ENCODE measurements at regions not wholly inside any gene's neighbourhood (a gene's known extent, or its start where the extent isn't known, plus 50 kb on each side); places are given as distances from the start of the nearest gene placed in this dataset.

- H3K36me3 Mint-ChIP-seq, result no peaks in the 10 kb centered on the region
- no peaks in the 10 kb centered on the region for H3K4me1 Mint-ChIP-seq (ENCODE audit: low read depth)
- no peak overlapping the region for H3K27ac Mint-ChIP-seq
- no peak overlapping the region for H3K4me3 Mint-ChIP-seq
- H3K27me3 Mint-ChIP-seq, result no peaks in the 10 kb centered on the region
- H3K9me3 Mint-ChIP-seq (ENCODE audit: low read depth), result no peaks in the 10 kb centered on the region
These were observed 134.4 kb upstream of the UNC5B start for GRCh38 chr10:71077796-71078453.

DNA sequence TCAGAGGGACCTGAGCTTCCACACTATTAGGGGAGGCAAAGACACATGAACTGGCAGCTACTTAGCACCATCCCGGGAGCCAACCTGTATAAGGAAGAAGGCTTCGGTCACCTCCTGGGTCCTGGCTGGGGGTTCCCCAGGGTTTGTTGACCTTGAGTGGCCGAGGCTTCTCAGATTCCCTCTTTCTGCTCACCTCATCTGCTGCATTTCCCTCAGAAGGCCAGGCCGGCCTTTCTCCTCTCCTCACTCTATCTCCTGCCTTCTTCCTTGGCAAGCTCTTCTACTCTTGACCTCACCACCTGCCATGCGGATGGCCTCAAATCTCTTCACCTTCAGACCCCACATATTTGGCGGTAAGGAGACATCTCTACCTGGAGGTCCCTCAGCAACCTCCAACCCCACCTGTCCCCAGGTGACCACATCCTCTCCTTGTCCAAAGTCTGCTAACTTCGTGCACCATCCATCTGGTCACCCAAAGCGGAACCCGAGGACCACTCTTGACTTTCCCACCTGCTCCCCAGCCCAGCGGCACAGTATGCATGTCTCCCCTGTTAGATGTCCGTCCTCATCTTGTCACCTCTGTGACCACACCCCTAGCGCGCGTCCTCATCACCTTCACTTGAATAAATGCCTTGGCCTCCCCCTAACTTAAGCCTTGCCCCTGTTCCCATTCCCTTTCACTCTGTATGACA, 133.8 kb upstream of the UNC5B start:
- Mint-ChIP-seq H3K4me1 (ENCODE audit: low read depth) (no peaks in the 10 kb centered on the region), H3K4me3 (no peak overlapping the region), H3K27me3 (no peaks in the 10 kb centered on the region), H3K36me3 (no peaks in the 10 kb centered on the region), H3K9me3 (ENCODE audit: low read depth) (no peaks in the 10 kb centered on the region), H3K27ac (no peak overlapping the region)

GRCh38 chr10:71079761-71080380, 132.5 kb upstream of the UNC5B start:
- H3K27me3 Mint-ChIP-seq, result no peaks in the 10 kb centered on the region

DNA sequence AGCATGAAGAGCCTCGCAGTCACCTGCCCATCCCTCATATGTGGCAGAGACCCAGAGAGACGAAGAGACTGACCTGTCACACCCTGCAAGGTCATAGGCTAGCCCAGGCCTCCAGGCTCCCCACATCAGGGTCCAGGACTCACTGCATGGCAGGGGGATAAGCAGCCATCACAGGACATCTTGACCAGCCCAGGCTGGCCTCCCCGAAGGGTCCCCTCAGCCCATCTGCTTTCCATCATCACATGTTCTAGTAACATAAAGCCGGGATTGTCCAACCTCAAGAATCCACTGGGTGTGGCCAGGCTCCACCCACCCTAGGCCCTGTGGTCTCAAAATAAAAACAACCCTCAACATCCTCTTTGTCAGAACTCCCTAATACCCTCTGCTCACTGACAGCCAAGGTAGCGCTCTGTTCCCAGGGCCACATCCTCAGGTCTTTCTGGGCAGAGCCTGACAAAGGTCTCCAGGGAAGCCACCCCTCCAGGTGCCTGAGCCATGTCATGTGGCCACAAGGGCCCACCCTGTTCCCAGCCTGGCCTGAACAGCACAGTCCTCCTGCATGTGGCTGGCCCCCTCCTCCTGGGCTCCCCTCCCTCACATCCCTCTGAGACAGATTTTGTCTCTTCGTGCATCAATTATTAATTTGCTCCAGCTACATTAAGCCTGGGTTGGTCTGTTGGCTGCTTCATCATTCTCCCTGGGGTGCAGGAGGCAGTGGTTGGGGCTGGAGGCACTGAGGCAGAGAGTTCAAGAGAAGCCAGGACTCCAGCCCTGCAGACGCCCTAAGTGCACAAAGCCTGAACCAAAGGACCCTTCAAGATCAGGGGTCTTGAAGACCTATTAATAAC, 131.8 kb upstream of the UNC5B start:
- H3K9me3 Mint-ChIP-seq (ENCODE audit: low read depth), result no peaks in the 10 kb centered on the region
- no peaks in the 10 kb centered on the region for H3K4me1 Mint-ChIP-seq (ENCODE audit: low read depth)
- H3K4me3 Mint-ChIP-seq, result no peak overlapping the region
- no peaks in the 10 kb centered on the region for H3K27me3 Mint-ChIP-seq
- no peak overlapping the region for H3K27ac Mint-ChIP-seq
- no peaks in the 10 kb centered on the region for H3K36me3 Mint-ChIP-seq

More at GRCh38 chr10:71079761-71080380, 132.5 kb upstream of the UNC5B start:
- H3K27ac Mint-ChIP-seq, result no peak overlapping the region
- no peaks in the 10 kb centered on the region for H3K4me1 Mint-ChIP-seq (ENCODE audit: low read depth)
- H3K36me3 Mint-ChIP-seq, result no peaks in the 10 kb centered on the region
- no peaks in the 10 kb centered on the region for H3K9me3 Mint-ChIP-seq (ENCODE audit: low read depth)
- H3K4me3 Mint-ChIP-seq, result no peak overlapping the region

DNA sequence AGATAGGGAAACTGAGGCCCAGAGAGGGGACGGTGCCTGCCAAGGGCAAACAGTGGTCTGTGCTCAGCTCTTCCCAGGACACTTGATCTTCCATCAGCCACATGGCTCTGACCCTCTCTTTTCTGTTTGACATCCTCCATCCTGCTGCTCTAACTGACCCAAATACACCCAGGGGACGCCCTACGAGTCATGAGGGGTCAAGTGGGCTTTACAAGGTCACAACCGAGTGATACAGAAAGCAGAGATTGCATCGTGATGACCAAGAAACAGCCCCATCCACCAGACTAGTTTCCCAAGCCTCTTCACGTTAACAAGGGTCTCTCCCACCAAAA, 131.2 kb upstream of the UNC5B start:
- H3K4me3 Mint-ChIP-seq, result no peak overlapping the region
- H3K4me1 Mint-ChIP-seq (ENCODE audit: low read depth), result no peaks in the 10 kb centered on the region
- no peaks in the 10 kb centered on the region for H3K36me3 Mint-ChIP-seq
- no peaks in the 10 kb centered on the region for H3K27me3 Mint-ChIP-seq
- H3K27ac Mint-ChIP-seq, result no peak overlapping the region
- no peaks in the 10 kb centered on the region for H3K9me3 Mint-ChIP-seq (ENCODE audit: low read depth)

- no peak overlapping the region for H3K27ac Mint-ChIP-seq
- H3K27me3 Mint-ChIP-seq, result no peaks in the 10 kb centered on the region
- H3K36me3 Mint-ChIP-seq, result no peaks in the 10 kb centered on the region
- H3K4me1 Mint-ChIP-seq (ENCODE audit: low read depth), result no peaks in the 10 kb centered on the region
- H3K9me3 Mint-ChIP-seq (ENCODE audit: low read depth), result no peaks in the 10 kb centered on the region
- H3K4me3 Mint-ChIP-seq, result no peak overlapping the region
These were observed 130.5 kb upstream of the UNC5B start for GRCh38 chr10:71081912-71082311.

DNA sequence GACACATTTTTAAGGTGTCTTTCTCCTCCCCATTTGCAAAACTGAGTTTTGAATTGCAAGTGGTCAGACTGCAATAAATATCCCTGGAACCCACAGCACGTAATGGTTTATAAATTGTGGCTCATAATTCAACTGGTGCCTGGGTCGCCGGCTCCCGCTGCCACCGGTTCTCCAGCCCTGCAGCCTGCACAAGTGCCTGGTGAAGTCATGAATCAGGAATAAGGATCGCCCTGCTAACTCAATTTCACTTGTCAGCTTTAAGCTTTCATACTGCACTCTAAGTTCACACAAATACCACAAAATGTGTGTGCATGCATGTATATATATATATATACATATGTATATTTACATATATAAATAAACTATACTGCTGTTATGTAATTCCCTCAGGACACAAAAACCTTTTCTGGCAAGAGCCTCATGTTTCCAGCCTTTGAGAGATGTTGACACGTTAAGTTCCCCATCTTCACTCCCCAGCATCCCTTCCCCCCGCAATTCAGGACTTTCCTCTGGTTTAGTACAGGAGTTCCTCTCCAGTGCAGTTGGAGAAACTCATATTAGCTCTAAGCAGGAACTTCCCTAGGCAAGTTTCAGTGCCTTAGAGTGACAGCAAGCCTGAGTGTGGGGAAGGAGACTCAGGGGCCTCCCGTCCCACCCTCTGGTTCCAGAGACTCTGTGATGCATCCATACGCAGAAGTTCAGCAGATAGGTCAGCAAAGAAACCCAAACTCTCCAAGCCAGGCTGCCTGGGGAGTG, 129.2 kb upstream of the UNC5B start:
- Mint-ChIP-seq H3K4me3 (no peak overlapping the region), H3K9me3 (ENCODE audit: low read depth) (no peaks in the 10 kb centered on the region), H3K36me3 (no peaks in the 10 kb centered on the region), H3K27ac (no peak overlapping the region), H3K4me1 (ENCODE audit: low read depth) (no peaks in the 10 kb centered on the region), H3K27me3 (no peaks in the 10 kb centered on the region)

DNA sequence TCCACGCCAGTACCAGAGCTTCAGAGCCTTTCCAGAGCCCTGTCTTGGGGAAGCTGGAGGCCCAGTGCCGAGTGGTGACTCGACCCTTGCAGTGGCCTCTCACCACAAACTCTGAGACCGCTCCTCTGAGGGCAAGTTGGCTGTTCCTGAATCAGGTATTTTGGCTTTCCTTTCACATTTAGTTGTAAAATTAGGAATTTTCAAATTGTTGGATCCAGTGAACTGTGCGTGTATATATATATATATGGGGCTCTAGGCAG, 128.7 kb upstream of the UNC5B start:
- no peak overlapping the region for H3K4me3 Mint-ChIP-seq
- no peaks in the 10 kb centered on the region for H3K9me3 Mint-ChIP-seq (ENCODE audit: low read depth)

DNA sequence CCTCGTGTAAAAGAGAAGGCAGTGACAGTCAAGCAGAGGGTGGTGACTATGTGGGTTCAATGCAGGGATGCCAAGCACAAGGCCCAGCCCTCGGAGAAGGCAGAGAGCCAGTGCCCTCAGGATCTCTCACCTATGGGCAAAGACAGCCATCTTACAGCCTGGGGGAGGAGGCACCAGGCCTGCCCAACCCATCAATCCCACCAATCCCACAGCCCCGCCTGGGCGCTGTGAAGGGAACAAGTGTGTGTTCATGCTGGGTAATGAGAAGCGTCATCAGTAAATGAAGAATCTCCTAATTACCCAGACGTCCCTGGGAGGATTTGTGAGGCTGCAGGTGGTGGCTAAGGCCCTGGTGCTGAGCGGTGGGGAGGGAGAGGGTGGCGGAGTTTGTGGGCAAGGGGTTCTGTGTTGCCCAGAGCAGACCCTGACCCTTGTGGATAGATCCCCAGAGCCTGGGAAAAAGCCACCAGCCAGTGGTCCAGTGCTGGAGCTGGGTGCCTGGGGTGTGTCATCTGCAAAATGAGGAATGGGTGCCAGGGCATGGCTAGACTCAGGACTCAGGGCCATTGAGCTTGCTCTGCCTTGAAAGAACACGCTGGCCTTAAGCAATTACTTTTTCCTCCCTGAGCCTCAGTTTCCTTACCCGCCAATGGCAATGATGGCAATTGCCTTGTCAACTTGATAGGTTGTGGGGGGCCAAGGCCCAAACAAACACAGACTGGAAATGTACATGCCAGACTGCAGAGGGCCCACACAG, 128.1 kb upstream of the UNC5B start:
- no peaks in the 10 kb centered on the region for H3K27me3 Mint-ChIP-seq
- H3K27ac Mint-ChIP-seq, result no peak overlapping the region
- no peak overlapping the region for H3K4me3 Mint-ChIP-seq
- no peaks in the 10 kb centered on the region for H3K9me3 Mint-ChIP-seq (ENCODE audit: low read depth)
- H3K4me1 Mint-ChIP-seq (ENCODE audit: low read depth), result no peaks in the 10 kb centered on the region
- H3K36me3 Mint-ChIP-seq, result no peaks in the 10 kb centered on the region

More for the DNA sequence above, 128.7 kb upstream of the UNC5B start:
- Mint-ChIP-seq H3K27ac (no peak overlapping the region), H3K36me3 (no peaks in the 10 kb centered on the region), H3K4me1 (ENCODE audit: low read depth) (no peaks in the 10 kb centered on the region), H3K27me3 (no peaks in the 10 kb centered on the region)

GRCh38 chr10:71084818-71085126, 127.6 kb upstream of the UNC5B start:
- Mint-ChIP-seq H3K36me3 (no peaks in the 10 kb centered on the region), H3K27me3 (no peaks in the 10 kb centered on the region), H3K27ac (no peak overlapping the region), H3K4me1 (ENCODE audit: low read depth) (no peaks in the 10 kb centered on the region), H3K4me3 (no peak overlapping the region), H3K9me3 (ENCODE audit: low read depth) (no peaks in the 10 kb centered on the region)

DNA sequence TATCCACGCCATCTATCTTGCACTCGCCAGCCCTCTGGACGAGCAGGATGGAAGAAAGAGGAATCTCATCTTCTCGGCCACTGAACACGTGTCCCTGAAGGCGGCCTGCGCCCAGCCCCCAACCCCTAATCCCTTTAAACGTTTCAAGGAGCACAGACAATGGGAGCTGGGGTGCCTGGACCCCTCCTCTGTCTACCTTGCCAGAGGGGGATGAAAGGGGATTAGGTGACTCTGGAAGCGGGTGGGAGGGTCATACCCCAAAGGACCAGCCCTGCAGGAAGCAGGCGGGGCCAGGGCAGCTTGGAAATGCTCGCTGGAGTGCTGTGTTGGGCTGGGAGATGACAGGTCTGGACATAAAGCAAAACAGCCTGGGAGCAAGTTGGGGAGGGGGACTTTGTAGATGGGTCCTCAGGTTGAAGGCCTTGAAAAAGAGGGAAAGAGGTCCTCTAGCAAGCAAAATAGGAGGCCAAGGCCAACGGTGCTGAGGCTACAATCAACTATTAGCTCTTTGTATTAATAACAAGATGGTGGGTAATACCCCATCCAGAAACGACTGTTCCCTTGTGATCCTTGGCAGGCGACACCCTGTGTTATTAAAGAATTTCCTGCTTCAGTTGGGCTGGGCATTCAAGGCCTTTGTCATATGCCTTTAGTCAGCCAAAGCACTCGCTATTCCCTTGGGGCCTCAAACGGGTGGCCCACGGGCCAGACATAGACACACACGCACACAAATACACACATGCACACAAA, 126.5 kb upstream of the UNC5B start:
- no peaks in the 10 kb centered on the region for H3K27me3 Mint-ChIP-seq
- no peak overlapping the region for H3K27ac Mint-ChIP-seq
- H3K4me3 Mint-ChIP-seq, result no peak overlapping the region
- no peaks in the 10 kb centered on the region for H3K4me1 Mint-ChIP-seq (ENCODE audit: low read depth)
- H3K36me3 Mint-ChIP-seq, result no peaks in the 10 kb centered on the region
- no peaks in the 10 kb centered on the region for H3K9me3 Mint-ChIP-seq (ENCODE audit: low read depth)

DNA sequence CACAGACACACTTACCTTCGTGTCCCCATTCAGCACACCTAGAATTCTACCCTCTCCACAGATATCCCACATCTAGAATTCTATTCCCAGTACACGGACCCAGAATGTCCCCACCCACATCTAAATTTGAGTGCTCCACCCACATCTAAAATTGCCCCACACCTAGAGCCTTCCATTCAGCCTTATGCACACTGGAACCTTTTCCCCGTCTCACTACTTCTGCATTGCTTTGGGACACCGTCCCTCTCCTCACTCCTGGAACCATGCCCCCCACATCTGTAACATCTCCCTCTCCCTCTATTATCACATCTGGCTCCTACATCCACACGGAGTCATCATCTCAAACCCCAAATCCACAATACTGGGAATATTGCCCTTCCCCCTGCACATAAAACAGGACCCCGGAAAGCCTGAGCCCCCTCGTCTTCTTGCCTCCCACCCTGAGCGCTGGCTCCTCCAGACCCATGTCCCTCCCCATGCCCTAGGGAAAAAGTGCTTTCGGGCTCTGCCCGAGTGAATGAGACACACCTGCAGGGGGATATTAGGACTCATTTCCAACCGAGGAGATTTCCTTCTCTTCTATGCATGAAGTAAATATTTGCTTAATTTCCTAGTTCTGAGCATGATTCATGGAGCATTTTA, 125.8 kb upstream of the UNC5B start:
- Mint-ChIP-seq H3K4me3 (no peak overlapping the region), H3K36me3 (no peaks in the 10 kb centered on the region), H3K27ac (no peak overlapping the region), H3K9me3 (ENCODE audit: low read depth) (no peaks in the 10 kb centered on the region), H3K4me1 (ENCODE audit: low read depth) (no peaks in the 10 kb centered on the region), H3K27me3 (no peaks in the 10 kb centered on the region)

DNA sequence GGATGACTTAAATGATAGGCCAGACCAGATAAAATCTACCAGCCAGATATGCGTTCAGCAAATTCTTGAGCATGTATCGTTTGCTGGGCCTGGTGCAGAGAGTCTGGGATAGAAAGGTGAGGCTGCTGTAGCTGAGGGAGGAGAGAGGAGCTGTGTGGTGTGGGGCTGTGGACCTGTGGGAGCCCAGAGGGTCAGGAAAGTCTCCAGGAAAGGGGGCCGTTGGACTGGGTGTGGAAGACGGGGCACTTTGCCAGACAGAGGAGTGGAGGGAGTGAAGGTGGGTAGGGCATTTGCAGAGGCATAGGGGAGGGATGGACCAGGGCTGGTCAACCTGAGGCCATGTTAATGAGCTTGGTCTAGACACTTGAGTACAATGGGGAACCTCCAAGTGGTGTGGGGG, 124.7 kb upstream of the UNC5B start:
- no peaks in the 10 kb centered on the region for H3K36me3 Mint-ChIP-seq
- H3K4me3 Mint-ChIP-seq, result no peak overlapping the region
- no peaks in the 10 kb centered on the region for H3K27me3 Mint-ChIP-seq
- H3K4me1 Mint-ChIP-seq (ENCODE audit: low read depth), result no peaks in the 10 kb centered on the region
- H3K9me3 Mint-ChIP-seq (ENCODE audit: low read depth), result no peaks in the 10 kb centered on the region
- no peak overlapping the region for H3K27ac Mint-ChIP-seq

All from activated naive CD8-positive, alpha-beta T cell (primary cell).